ENCODE measurements at regions not wholly inside any gene's neighbourhood (a gene's known extent, or its start where the extent isn't known, plus 50 kb on each side); places are given as distances from the start of the nearest gene placed in this dataset.

DNA sequence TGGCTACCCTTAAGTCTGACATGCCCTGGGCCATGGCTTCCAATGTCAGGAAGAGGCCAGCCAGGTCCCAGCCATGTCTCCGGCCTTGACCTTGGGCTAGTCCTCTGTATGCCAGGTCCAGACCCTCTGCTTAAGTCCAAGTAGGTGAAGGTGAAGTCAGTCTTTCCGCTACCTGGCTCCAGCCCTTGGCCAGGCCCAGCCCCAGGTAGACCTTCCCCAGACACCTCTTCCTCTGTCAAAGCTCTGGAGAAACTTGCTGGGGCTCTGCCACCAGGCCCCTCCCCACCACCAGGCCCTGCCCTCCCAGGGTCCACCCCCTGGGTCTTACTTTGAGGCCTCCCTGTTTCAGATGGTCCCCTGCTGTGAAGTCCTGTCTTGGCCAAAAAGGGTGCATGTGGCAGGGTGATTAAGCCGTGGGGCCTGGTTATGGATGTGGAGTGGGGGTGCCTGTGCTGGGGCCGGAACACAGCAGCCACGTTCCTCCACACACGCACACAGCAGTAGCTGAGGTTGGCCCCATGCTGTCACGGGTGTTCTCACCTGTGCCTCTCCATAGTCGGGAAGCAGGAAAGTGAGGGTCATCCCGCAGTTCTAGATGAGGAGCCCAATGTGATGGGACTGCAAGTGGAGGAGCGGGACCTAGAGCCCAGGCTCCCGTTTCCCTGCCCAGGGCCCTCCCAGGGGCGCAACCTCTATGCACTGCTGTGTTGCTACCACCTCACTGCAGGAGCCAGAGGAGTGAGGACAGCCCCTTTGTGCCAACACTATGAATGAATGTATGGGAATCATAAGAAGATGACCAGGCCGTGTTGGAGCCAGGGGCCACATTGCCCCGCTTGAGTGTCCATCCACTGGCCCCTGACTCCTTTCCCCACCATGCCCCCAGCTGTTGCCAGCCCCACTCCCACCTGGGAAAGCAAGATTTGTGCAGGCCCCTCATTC, 72.2 kb downstream of the LINC01488 start:
- DNase-seq = peak in 1 of 2 donors; percentile 45
- H3K27me3 ChIP-seq = no peaks in the 10 kb centered on the region
- no peak overlapping the region for H3K27ac ChIP-seq
- H3K4me1 ChIP-seq = peaks cover 0 to 5% (median 0%) of the 10 kb centered on the region in 4 donors
- intact Hi-C loops (cut with DNase I; ENCODE audit: low total_unique reads) = no loop called here
- H3K36me3 ChIP-seq = no peaks in the 10 kb centered on the region
- no peak overlapping the region for H3K4me3 ChIP-seq
- TF ChIP-seq, protein P1, sequence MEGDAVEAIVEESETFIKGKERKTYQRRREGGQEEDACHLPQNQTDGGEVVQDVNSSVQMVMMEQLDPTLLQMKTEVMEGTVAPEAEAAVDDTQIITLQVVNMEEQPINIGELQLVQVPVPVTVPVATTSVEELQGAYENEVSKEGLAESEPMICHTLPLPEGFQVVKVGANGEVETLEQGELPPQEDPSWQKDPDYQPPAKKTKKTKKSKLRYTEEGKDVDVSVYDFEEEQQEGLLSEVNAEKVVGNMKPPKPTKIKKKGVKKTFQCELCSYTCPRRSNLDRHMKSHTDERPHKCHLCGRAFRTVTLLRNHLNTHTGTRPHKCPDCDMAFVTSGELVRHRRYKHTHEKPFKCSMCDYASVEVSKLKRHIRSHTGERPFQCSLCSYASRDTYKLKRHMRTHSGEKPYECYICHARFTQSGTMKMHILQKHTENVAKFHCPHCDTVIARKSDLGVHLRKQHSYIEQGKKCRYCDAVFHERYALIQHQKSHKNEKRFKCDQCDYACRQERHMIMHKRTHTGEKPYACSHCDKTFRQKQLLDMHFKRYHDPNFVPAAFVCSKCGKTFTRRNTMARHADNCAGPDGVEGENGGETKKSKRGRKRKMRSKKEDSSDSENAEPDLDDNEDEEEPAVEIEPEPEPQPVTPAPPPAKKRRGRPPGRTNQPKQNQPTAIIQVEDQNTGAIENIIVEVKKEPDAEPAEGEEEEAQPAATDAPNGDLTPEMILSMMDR (IDR thresholded peaks at IDR 0.05) = no peak
- H3K9me3 ChIP-seq = peaks cover 0 to 26% (median 18%) of the 10 kb centered on the region in 3 donors

DNA sequence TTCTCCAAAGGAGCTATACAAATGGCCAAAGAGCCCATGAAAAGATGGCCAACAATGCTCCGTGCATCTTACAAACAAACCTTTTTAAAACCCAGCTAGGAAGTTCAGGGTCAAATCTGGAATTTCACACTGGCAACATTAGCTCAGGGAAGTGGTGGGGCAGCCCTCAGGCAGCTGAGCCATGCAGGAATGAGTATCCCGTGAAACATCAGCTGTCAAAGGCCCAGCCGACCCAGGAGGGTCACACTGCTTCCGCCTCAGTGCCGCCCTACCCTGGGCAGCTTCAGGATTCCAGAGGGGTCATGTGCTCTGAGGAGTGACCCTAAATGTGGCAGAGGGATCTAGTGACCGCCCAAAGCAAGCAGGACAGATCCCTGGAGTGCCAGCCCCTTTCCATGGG, 73.4 kb downstream of the LINC01488 start:
- H3K9me3 ChIP-seq = peaks cover 0 to 17% (median 16%) of the 10 kb centered on the region in 3 donors
- H3K36me3 ChIP-seq = no peaks in the 10 kb centered on the region
- H3K27me3 ChIP-seq = no peaks in the 10 kb centered on the region
- intact Hi-C loops (cut with DNase I; ENCODE audit: low total_unique reads) = no loop called here
- no peak overlapping the region for H3K4me3 ChIP-seq
- DNase-seq = peak in 1 of 2 donors; percentile 27
- TF ChIP-seq, protein P1 (IDR thresholded peaks at IDR 0.05) = no peak
- H3K27ac ChIP-seq = no peak overlapping the region
- H3K4me1 ChIP-seq = peaks cover 0 to 5% (median 0%) of the 10 kb centered on the region in 4 donors

DNA sequence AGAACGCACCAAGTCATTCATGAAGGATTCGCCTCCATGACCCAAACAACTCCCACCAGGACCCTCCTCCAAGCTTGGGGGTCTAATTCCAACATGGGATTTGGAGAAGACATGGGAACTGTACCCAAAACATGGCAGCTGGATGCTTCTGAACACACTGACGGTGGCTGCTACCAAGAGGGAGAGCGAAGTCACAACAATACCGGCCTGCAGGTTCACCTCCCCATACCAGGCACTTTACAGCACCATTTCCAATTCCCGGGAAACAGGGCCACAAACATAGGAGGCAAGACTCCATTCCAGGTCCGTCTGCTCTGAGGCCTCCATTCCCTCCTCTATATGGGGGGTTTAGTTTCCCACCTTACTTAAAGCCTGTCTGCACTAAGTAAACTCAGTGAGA, 75.8 kb downstream of the LINC01488 start:
- Histone ChIP-seq H3K4me3 (no peak overlapping the region), H3K9me3 (peaks cover 0 to 10% (median 0%) of the 10 kb centered on the region in 3 donors), H3K27me3 (no peaks in the 10 kb centered on the region), H3K4me1 (peaks cover 0 to 5% (median 0%) of the 10 kb centered on the region in 4 donors), H3K36me3 (no peaks in the 10 kb centered on the region), H3K27ac (no peak overlapping the region)
- intact Hi-C loops (cut with DNase I; ENCODE audit: low total_unique reads) = no loop called here
- TF ChIP-seq, protein P1 (IDR thresholded peaks at IDR 0.05) = no peak
- no peak for DNase-seq

DNA sequence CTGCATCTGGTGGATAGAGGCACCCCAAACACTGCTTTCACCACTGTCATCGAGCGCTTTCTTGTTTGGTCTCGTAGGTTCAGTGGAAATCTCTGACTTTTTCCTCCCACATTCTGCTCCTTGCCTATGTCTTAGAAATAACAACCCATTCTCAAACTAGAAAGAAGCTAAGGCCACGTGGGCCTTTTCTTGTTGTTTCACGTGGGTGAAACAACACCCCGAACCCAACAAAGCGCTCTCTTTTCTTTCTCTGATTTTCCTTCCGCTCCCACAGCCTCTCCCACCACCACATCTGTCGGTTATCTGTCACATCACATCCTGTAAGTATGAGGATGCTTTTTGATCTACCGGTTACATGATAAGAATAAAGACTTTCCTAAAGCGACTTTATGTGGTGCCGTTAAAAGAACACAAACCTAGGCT, 77.1 kb downstream of the LINC01488 start:
- no peaks in the 10 kb centered on the region for H3K27me3 ChIP-seq
- H3K4me3 ChIP-seq = no peak overlapping the region
- no peaks in the 10 kb centered on the region for H3K36me3 ChIP-seq
- H3K9me3 ChIP-seq = peaks cover 0 to 10% (median 0%) of the 10 kb centered on the region in 3 donors
- TF ChIP-seq, protein P1 (IDR thresholded peaks at IDR 0.05) = no peak
- H3K27ac ChIP-seq = no peak overlapping the region
- DNase-seq = no peak
- H3K4me1 ChIP-seq = peaks cover 0 to 5% (median 0%) of the 10 kb centered on the region in 4 donors
- intact Hi-C loops (cut with DNase I; ENCODE audit: low total_unique reads) = no loop called here

DNA sequence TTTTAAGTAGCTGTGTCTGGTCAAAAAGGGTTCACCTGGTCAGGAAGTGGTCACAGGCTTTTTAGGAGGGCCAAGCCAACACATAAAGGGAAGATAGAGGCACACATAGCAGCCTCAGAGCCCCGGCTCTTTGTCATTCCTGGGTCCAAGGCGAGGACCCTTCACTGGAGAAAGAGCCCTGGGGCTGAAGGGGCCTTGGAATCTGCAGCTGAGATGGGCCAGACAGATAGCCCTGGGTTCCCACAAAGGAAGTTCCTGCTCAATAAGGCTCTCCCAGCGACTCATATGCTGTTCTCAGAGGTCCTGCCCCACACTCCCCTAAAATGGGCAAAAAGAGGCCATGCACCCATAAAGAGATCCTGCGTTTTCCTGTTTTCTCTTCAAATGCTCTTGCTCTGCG, 77.7 kb downstream of the LINC01488 start:
- H3K36me3 ChIP-seq = no peaks in the 10 kb centered on the region
- H3K27ac ChIP-seq = no peak overlapping the region
- H3K4me1 ChIP-seq = peaks cover 0 to 5% (median 0%) of the 10 kb centered on the region in 4 donors
- TF ChIP-seq, protein P1 (IDR thresholded peaks at IDR 0.05) = no peak
- no peaks in the 10 kb centered on the region for H3K27me3 ChIP-seq
- no peak overlapping the region for H3K4me3 ChIP-seq
- intact Hi-C loops (cut with DNase I; ENCODE audit: low total_unique reads) = no loop called here
- no peak for DNase-seq
- peaks cover 0 to 10% (median 0%) of the 10 kb centered on the region in 3 donors for H3K9me3 ChIP-seq
